ENCODE measurements at regions not wholly inside any gene's neighbourhood (a gene's known extent, or its start where the extent isn't known, plus 50 kb on each side); places are given as distances from the start of the nearest gene placed in this dataset.
A peak's percentile ranks its signal among the peaks of the same experiment; 100 is the strongest.
"Not testable (repeated sequence)": the region's sequence is repeated elsewhere in the genome, so short reads cannot be mapped to it uniquely, and the experiment has no call there.

DNA sequence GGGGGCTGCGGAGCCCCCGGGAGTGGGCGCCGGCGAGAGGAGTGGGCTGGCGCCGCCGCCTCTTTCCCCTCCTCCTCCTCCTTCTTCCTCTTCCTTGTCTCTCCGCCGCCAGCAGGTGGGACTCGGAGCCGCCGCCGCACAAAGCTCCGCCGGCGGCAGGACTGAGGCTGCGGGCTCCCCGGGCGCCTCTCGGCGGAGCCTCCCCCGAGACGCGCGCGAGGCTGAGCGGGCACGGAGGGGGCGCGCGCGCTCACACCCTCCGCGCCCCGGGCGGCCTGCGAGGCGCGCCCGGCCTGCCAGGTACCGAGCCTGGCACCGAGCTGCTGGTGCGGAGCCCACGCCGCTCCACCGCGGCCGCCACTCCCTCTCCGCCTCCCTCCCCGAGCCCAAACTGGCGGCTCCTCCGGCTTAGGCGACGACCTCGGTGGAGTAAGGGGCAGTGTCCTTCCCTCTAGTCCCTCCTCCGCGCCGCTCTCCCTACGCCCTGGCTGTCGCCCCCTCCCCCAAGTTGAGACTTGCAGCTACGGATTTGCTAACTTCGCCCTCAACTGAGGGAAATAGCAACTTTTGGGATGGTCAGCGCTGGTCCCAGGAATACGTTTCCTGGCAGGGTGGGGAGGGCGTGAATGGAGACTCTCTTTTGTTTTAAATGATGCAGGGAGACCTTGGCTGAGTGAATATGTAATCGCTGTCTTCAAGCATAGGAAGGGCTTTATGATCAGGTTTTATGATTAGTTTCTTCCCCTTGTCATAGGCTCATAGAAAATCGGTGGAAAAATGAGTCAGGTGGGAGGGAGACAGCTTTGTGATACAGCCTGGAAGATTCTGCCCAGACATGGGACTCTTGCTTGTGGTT lies 199.5 kb upstream of the CAND1 start:
- no peaks in the 10 kb centered on the region for H3K36me3 ChIP-seq
- 2 to 4% methylated on average over 47 to 52 of the region's 68 CpGs for WGBS, 2 donors
- TF ChIP-seq, protein P1, sequence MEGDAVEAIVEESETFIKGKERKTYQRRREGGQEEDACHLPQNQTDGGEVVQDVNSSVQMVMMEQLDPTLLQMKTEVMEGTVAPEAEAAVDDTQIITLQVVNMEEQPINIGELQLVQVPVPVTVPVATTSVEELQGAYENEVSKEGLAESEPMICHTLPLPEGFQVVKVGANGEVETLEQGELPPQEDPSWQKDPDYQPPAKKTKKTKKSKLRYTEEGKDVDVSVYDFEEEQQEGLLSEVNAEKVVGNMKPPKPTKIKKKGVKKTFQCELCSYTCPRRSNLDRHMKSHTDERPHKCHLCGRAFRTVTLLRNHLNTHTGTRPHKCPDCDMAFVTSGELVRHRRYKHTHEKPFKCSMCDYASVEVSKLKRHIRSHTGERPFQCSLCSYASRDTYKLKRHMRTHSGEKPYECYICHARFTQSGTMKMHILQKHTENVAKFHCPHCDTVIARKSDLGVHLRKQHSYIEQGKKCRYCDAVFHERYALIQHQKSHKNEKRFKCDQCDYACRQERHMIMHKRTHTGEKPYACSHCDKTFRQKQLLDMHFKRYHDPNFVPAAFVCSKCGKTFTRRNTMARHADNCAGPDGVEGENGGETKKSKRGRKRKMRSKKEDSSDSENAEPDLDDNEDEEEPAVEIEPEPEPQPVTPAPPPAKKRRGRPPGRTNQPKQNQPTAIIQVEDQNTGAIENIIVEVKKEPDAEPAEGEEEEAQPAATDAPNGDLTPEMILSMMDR (IDR thresholded peaks at IDR 0.05): no peak
- TF ChIP-seq POLR2A (IDR thresholded peaks at IDR 0.05) (no peak), EP300 (IDR thresholded peaks at IDR 0.05) (no peak)
- peak overlapping the region in 3 of 4 donors; percentile 32 to 64 (median 47) for H3K4me3 ChIP-seq
- no peaks in the 10 kb centered on the region for H3K9me3 ChIP-seq
- H3K4me1 ChIP-seq: peaks cover 0 to 20% (median 6%) of the 10 kb centered on the region in 4 donors
- peaks cover 0 to 52% of the 10 kb centered on the region in 2 donors for H3K27me3 ChIP-seq
- no peak overlapping the region for H3K27ac ChIP-seq
- DNase-seq (ENCODE audit: low spot score in 2 of 2): no peak

DNA sequence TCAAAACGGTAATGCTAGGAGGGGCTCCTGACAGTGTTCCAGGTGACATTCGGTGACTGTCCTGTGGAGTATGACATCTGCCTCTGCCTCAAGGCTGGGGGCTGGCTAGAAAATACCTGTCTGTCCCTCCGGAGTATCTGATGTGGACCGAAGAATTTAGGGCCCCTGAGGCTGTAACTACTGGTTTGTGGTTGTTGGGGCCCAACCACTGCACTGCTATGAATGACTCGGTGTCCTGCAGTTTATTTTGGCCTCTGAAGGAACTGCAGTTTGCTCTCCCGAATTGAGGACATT lies 198.9 kb upstream of the CAND1 start:
- Histone ChIP-seq H3K4me3 (no peak overlapping the region), H3K4me1 (peaks cover 0 to 20% (median 6%) of the 10 kb centered on the region in 4 donors)

DNA sequence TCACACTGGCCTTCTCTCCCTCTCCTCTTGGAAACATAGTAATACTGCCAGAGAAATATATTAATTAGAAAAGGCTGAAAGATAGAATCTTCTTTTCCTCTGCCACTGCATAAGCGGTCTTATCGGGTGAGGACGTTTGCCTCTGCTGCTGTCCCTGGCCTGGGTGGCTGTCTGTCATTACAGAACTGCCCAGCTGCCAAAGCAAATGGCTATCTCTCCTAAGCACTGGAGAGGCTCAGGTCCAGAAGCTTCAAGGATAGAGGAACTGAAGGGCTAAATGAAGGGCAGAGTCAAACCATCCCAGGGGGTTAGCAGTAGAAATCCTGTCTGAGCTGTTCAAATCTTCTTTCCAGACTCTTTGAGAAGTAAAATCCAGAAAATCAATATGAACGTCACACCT lies 198.6 kb upstream of the CAND1 start:
- Histone ChIP-seq H3K4me3 (no peak overlapping the region), H3K36me3 (no peaks in the 10 kb centered on the region), H3K27me3 (peaks cover 0 to 45% of the 10 kb centered on the region in 2 donors), H3K9me3 (no peaks in the 10 kb centered on the region), H3K4me1 (peaks cover 0 to 20% (median 6%) of the 10 kb centered on the region in 4 donors), H3K27ac (no peak overlapping the region)
- 82 to 86% methylated on average over 4 of the region's 4 CpGs for WGBS, 2 donors
- TF ChIP-seq, protein P1 (IDR thresholded peaks at IDR 0.05): no peak
- TF ChIP-seq POLR2A (IDR thresholded peaks at IDR 0.05): no peak
- TF ChIP-seq EP300 (IDR thresholded peaks at IDR 0.05): no peak
- no peak for DNase-seq (ENCODE audit: low spot score in 2 of 2)

More for the DNA sequence above, 198.9 kb upstream of the CAND1 start:
- Histone ChIP-seq H3K9me3 (no peaks in the 10 kb centered on the region), H3K27me3 (peaks cover 0 to 49% of the 10 kb centered on the region in 2 donors), H3K36me3 (no peaks in the 10 kb centered on the region), H3K27ac (no peak overlapping the region)
- TF ChIP-seq, protein P1 (IDR thresholded peaks at IDR 0.05): no peak
- TF ChIP-seq EP300 (IDR thresholded peaks at IDR 0.05) (no peak), POLR2A (IDR thresholded peaks at IDR 0.05) (no peak)
- WGBS, 2 donors: 57 to 58% methylated on average over 6 of the region's 6 CpGs
- no peak for DNase-seq (ENCODE audit: low spot score in 2 of 2)

DNA sequence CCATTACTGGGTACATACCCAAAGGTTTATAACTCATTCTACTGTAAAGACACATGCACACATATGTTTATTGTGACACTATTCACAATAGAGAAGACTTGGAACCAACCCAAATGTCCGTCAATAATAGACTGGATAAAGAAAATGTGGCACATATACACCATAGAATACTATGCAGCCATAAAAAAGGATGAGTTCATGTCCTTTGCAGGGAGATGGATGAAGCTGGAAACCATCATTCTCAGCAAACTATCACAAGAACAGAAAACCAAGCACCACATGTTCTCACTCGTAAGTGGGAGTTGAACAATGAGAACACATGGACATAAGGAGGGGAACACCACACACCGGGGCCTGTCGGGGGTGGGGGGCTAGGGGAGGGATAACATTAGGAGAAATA lies 196.9 kb upstream of the CAND1 start:
- 94 to 99% methylated on average over 4 of the region's 4 CpGs for WGBS, 2 donors
- DNase-seq (ENCODE audit: low spot score in 2 of 2); H3K4me3 ChIP-seq; H3K9me3 ChIP-seq; H3K27ac ChIP-seq; H3K36me3 ChIP-seq: not testable (repeated sequence)
- peaks cover 0 to 35% of the 10 kb centered on the region in 2 donors for H3K27me3 ChIP-seq
- peaks cover 0 to 20% (median 6%) of the 10 kb centered on the region in 4 donors for H3K4me1 ChIP-seq

DNA sequence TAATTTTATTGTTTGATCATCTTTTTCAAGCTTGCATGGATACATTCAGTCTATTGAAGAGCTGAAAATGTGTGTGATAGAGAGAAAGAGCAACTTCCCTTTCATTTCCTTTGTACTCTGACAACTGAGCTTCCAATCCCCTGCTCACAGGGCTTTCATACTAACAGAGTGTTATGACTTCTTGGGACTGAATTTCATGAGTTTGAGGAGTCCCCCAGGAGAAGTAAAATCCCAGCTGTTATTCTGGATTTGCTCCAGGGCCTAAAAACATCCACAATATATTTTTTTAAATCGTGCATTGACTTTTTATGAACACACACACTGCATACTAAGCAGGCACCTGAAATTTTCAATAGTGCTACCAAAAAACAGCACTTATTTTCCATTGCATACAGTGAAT lies 195.8 kb upstream of the CAND1 start:
- WGBS, 2 donors: 30 to 49% methylated on average over 1 of the region's 1 CpG
- Histone ChIP-seq H3K27me3 (peaks cover 0 to 24% of the 10 kb centered on the region in 2 donors), H3K4me3 (no peak overlapping the region), H3K36me3 (no peaks in the 10 kb centered on the region), H3K9me3 (no peaks in the 10 kb centered on the region), H3K27ac (no peak overlapping the region), H3K4me1 (peaks cover 0 to 14% (median 5%) of the 10 kb centered on the region in 4 donors)
- no peak for TF ChIP-seq EP300 (IDR thresholded peaks at IDR 0.05)
- TF ChIP-seq, protein P1 (IDR thresholded peaks at IDR 0.05): no peak
- TF ChIP-seq POLR2A (IDR thresholded peaks at IDR 0.05): no peak
- no peak for DNase-seq (ENCODE audit: low spot score in 2 of 2)

Measured in tibial nerve (tissue), 4 donors.